ENCODE measurements at regions not wholly inside any gene's neighbourhood (a gene's known extent, or its start where the extent isn't known, plus 50 kb on each side); places are given as distances from the start of the nearest gene placed in this dataset.

GRCh38 chr16:17749706-17750105 lies 278.9 kb upstream of the XYLT1 start:
- Histone ChIP-seq H3K27ac (no peak overlapping the region), H3K4me1 (no peaks in the 10 kb centered on the region), H3K27me3 (no peaks in the 10 kb centered on the region), H3K9me3 (no peaks in the 10 kb centered on the region), H3K4me3 (no peak overlapping the region), H3K36me3 (no peaks in the 10 kb centered on the region)
- intact Hi-C loops (cut with DNase I; ENCODE audit: low total_unique reads) = no loop called here
- ATAC-seq (no peak), DNase-seq (no peak)
- in situ Hi-C loops (cut with MboI; ENCODE audit: low sequenced_read_pairs in 4 of 4) = no loop called here
- no peak for TF ChIP-seq POLR2A (IDR thresholded peaks at IDR 0.05)
- TF ChIP-seq, protein P1, sequence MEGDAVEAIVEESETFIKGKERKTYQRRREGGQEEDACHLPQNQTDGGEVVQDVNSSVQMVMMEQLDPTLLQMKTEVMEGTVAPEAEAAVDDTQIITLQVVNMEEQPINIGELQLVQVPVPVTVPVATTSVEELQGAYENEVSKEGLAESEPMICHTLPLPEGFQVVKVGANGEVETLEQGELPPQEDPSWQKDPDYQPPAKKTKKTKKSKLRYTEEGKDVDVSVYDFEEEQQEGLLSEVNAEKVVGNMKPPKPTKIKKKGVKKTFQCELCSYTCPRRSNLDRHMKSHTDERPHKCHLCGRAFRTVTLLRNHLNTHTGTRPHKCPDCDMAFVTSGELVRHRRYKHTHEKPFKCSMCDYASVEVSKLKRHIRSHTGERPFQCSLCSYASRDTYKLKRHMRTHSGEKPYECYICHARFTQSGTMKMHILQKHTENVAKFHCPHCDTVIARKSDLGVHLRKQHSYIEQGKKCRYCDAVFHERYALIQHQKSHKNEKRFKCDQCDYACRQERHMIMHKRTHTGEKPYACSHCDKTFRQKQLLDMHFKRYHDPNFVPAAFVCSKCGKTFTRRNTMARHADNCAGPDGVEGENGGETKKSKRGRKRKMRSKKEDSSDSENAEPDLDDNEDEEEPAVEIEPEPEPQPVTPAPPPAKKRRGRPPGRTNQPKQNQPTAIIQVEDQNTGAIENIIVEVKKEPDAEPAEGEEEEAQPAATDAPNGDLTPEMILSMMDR (IDR thresholded peaks at IDR 0.05 in 4 of 5, conservative IDR thresholded peaks at IDR 0.05 in 1 of 5) = no peak

- H3K4me1 ChIP-seq = no peaks in the 10 kb centered on the region
- ATAC-seq = no peak
- intact Hi-C loops (cut with DNase I; ENCODE audit: low total_unique reads) (no loop called here), in situ Hi-C loops (cut with MboI; ENCODE audit: low sequenced_read_pairs in 4 of 4) (no loop called here)
- no peaks in the 10 kb centered on the region for H3K36me3 ChIP-seq
- no peaks in the 10 kb centered on the region for H3K27me3 ChIP-seq
- H3K4me3 ChIP-seq = no peak overlapping the region
- no peak overlapping the region for H3K27ac ChIP-seq
- TF ChIP-seq POLR2A (IDR thresholded peaks at IDR 0.05) = no peak
- TF ChIP-seq, protein P1 (IDR thresholded peaks at IDR 0.05 in 4 of 5, conservative IDR thresholded peaks at IDR 0.05 in 1 of 5) = no peak
- DNase-seq = no peak
- H3K9me3 ChIP-seq = no peaks in the 10 kb centered on the region
Observed at GRCh38 chr16:17748044-17748719, 277.4 kb upstream of the XYLT1 start.

GRCh38 chr16:17747081-17747756 lies 276.5 kb upstream of the XYLT1 start:
- no peak for TF ChIP-seq POLR2A (IDR thresholded peaks at IDR 0.05)
- TF ChIP-seq, protein P1 (IDR thresholded peaks at IDR 0.05 in 4 of 5, conservative IDR thresholded peaks at IDR 0.05 in 1 of 5) = no peak
- Histone ChIP-seq H3K27ac (no peak overlapping the region), H3K4me1 (no peaks in the 10 kb centered on the region), H3K4me3 (no peak overlapping the region), H3K9me3 (no peaks in the 10 kb centered on the region), H3K27me3 (no peaks in the 10 kb centered on the region), H3K36me3 (no peaks in the 10 kb centered on the region)
- DNase-seq (no peak), ATAC-seq (no peak)
- intact Hi-C loops (cut with DNase I; ENCODE audit: low total_unique reads) = no loop called here
- in situ Hi-C loops (cut with MboI; ENCODE audit: low sequenced_read_pairs in 4 of 4) = no loop called here

- no peaks in the 10 kb centered on the region for H3K4me1 ChIP-seq
- DNase-seq (no peak), ATAC-seq (no peak)
- in situ Hi-C loops (cut with MboI; ENCODE audit: low sequenced_read_pairs in 4 of 4) = no loop called here
- no peak overlapping the region for H3K27ac ChIP-seq
- intact Hi-C loops (cut with DNase I; ENCODE audit: low total_unique reads) = no loop called here
- no peak overlapping the region for H3K4me3 ChIP-seq
- no peaks in the 10 kb centered on the region for H3K36me3 ChIP-seq
- no peak for TF ChIP-seq POLR2A (IDR thresholded peaks at IDR 0.05)
- TF ChIP-seq, protein P1 (IDR thresholded peaks at IDR 0.05 in 4 of 5, conservative IDR thresholded peaks at IDR 0.05 in 1 of 5) = no peak
- H3K9me3 ChIP-seq = no peaks in the 10 kb centered on the region
- no peaks in the 10 kb centered on the region for H3K27me3 ChIP-seq
Observed at GRCh38 chr16:17744921-17745572, 274.3 kb upstream of the XYLT1 start.
